NCI-H1092 (cell line): ENCODE measurements at regions not wholly inside any gene's neighbourhood (a gene's known extent, or its start where the extent isn't known, plus 50 kb on each side); places are given as distances from the start of the nearest gene placed in this dataset.

ENCODE experiments used
- DNase-seq: peaks from one replicate; lab custom pipeline; 2025; lab: John Stamatoyannopoulos, UW

- no peak for DNase-seq
These were observed 309.8 kb downstream of the LMO7 start for GRCh38 chr13:75945841-75946482.

DNA sequence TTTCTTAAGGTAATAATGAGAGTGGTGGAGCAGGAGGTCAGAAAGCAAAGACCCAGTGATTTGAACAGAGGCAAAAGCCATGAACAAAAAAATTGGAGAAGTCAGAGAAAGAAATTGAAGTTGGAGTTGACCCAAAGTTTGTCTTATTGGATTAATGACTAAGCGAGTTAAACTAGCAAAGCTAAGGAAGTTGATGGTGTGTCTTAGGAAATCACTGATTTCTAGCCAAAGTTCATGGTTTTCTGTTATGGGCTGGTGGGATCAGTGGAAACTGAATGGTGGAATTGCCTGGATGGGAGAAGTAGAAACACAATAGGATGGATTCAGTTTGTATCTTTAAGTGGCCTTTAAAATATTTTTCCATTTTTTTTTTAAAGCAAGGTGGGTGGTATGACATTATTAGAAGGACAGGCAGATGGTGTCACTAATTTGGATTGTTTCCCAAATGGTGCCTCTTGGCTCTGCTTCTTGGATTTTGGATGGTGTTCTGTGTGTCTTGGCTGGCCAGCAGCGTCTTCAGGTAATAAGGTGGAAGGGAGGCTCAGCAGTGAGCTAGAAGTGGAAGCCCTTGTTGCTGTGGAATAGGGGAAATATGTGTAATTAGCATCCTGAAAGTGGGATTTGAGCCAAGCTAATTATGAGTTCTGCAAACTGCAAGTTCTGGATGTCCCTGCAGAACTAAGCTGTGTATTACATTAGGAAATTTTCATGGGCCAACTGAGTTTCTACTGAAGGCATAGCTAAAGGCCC is 302.9 kb downstream of the LMO7 start:
- DNase-seq: no peak

DNA sequence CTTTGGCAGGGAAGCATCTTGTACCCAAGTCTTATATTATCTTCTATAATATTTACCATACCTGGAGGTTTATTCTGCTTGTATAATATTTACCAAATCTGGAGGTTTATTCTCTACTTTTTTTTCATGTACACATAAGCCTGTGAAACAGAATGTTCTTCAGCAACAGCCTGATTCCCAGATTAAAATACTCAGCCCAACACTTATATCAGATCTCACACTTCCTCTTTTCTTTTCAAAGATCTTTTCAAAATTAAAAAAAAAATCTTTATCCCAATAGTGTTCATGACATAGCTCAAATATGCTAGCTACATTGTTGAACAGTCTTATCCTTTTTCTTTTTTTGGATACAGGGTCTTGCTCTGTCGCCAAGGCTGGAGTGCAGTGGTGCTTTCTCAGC is 300.7 kb downstream of the LMO7 start:
- DNase-seq: no peak

- no peak for DNase-seq
These were observed 299.7 kb downstream of the LMO7 start for GRCh38 chr13:75935805-75936204.

GRCh38 chr13:75934889-75935288 is 298.8 kb downstream of the LMO7 start:
- DNase-seq: no peak

DNA sequence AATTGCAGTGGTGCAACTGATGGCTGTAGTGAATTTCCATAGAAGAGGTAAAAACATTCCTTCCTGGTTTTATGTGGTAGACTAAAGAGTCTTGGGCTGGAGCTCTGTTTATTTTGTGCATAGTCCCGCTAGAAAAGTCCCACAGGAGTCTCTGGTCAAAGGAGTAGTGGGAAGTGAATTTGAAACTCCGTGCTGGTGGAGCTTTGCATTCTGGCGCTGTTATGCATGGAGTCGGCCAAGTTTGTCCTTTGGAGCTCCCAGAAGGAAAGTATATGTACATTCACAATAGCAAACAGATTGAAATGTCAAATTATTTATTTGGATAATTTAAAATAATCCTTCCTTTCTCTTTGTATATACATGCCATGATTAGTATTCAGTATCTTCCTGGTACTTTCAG is 296.5 kb downstream of the LMO7 start:
- DNase-seq: no peak

DNA sequence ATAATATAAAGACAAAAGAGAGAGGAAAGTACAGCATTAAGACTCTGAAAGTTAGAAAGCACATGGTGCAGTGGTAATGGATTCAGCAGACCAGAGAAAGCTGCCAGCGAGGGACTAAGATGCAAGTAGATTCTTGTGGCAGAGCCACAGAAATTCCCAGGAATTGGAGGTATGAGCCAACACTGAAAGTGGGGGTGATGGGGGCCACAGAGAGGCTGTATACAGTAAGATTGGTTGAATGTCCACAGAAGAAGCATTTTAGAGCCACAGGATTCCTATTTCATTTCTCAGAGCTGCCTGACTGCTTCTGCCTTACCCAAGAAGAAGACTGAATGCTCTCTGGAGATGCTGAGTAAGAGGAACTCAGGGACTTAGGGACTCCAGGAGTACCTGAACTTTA is 295.0 kb downstream of the LMO7 start:
- DNase-seq: no peak

DNA sequence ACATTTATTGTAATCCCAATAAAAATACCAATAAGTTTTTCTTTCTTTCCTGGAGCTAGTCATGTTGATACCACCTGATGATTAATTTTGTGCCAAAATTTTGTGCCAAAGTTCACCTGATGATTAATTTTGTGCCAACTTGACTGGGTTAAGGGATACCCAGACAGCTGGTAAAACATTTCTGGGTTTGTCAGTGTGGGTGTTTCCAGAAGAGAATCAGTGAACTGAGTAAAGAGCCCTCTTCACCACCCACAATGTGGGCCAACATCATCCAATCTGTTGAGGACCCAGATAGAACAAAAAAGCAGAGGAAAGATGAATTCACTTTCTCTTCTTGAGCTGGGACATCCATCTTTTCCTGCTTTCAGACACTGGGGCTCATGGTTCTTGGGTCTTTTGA is 292.9 kb downstream of the LMO7 start:
- DNase-seq: no peak

DNA sequence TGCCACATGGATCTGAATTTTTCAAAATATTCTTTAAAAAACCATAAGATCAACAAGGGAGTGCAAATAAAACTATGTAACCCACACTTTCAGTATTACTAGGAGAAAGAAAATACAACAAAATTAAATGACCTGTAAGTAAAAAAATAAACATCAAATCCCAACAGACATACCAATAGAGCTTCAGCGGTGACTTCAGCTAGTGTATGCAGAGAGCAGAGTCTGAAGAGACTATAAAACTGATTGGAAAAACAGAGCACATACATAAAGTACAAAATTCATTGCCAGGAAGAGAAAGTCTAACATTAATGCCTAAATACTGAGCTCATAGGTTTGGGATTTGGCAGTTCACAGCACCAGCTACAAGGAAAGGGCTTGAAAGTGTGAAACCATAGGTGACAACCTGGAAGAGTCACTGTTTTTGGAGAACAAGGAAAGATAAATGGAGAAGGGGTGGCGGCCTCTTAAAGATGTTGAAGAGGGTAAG is 291.1 kb downstream of the LMO7 start:
- DNase-seq: no peak

DNA sequence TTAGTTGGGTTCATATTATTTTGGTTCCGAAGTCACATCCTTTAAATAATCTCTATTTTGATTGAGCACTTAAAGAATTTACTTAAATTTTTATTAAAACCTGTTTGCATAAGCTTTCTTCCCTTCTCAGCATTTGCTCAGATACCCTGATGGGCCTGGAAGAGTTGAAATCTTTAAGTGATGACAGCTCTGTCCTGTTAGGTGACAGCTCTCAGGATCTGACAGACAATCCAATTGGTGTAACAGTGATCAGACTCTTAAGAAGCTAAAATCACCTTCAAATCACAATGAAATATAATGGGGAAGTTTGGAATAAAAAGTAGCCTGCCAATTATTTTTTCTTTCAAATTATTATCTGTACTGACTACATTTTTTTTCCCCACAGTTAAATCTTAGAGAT is 284.4 kb downstream of the LMO7 start:
- DNase-seq: no peak

DNA sequence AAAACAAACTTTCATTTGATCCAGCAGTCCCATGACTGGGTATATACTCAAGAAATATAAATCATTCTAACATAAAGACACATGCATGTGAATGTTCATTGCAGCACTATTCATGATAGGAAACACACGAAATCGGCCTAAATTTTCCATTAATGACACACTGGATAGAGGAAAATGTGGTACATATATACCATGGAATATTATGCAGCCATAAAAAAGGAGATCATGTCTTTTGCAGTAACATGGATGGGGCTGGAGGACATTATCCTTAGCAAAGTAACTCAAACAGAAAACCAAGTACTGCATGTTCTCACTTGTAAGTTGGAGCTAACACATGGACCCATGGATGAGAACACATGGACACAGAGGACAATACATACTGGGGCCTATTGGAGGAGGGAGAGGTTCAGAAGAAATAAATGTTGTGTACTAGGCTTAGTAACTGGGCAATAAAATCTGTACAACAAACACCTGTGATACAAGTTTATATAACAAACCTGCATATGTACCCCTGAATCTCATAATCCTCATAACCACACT is 283.6 kb downstream of the LMO7 start:
- no peak for DNase-seq

GRCh38 chr13:75915066-75915465 is 278.9 kb downstream of the LMO7 start:
- no peak for DNase-seq

DNA sequence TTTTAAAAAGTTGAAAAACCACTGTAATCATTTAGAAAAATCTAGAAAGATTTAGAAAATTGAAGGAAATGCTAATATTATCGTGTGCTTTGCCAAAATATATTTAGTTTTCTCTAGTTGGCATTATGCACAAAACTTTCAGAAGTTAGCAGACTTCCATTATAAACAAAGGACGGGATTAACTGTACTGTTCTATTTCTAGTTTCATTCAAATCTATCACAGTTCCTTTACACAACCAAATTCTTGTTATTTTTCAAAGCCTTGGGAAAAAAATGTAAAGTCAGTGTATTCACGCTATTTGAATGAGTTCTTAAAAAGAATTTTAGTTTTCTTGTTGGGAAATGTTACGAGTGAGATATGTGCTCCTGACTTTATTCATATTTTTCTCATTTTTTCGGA is 277.8 kb downstream of the LMO7 start:
- DNase-seq: no peak

DNA sequence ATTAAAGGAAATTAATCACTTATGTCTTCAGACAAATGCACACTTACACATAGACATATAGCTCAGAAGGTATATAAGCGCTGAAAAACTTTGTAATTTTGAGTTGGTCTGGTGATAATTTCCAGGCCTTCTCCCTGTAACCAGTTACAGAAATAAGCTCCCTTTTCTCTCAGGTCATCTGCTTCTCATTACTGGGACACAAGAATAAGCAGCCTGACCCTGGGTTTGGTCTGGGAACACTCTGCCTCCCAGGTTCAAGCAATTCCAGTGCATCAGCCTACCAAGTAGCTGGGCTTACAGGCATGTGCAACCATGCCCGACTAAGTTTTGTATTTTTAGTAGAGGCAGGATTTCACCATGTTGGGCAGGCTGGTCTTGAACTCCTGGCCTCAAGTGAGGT is 274.5 kb downstream of the LMO7 start:
- no peak for DNase-seq
